Peyer's patch (tissue), 4 donors: ENCODE measurements at regions not wholly inside any gene's neighbourhood (a gene's known extent, or its start where the extent isn't known, plus 50 kb on each side); places are given as distances from the start of the nearest gene placed in this dataset.

ENCODE experiments used
- DNase-seq, 3 donors: peaks; one replicate each; pipeline ENCODE4 v3.0.0-alpha.2; 2017 to 2019
- H3K27ac ChIP-seq, 4 donors: fragments of 200-600 bp; sonication (generic); one replicate each; pipeline ENCODE4 v1.5.1; 2016 to 2019
- H3K27me3 ChIP-seq, 2 donors: fragments of 200-600 bp; sonication (generic); one replicate each; pipeline ENCODE4 v1.5.1; 2019
- H3K36me3 ChIP-seq, 3 donors: fragments of 200-600 bp; sonication (generic); one replicate each; pipeline ENCODE4 v1.5.1; 2016 to 2019
- H3K4me1 ChIP-seq, 4 donors: fragments of 200-600 bp; sonication (generic); one replicate each; pipeline ENCODE4 v1.5.1; 2016 to 2019
- H3K4me3 ChIP-seq, 4 donors: fragments of 200-600 bp; sonication (generic); 1 replicate in 3 of 4; 2 replicates in 1 of 4; pipeline ENCODE4 v1.5.1; 2016 to 2019; ENCODE audit warnings: mild to moderate bottlenecking in 1 of 4
- H3K9me3 ChIP-seq, 4 donors: fragments of 200-600 bp; sonication (generic); one replicate each; pipeline ENCODE4 v1.5.1; 2016 to 2019; ENCODE audit warnings: mild to moderate bottlenecking in 1 of 4
- CTCF ChIP-seq, 6 experiments: fragments of 450-650 bp in 4 of 6; fragments of 200-600 bp in 2 of 6; sonication (generic) in 1 of 6; IDR thresholded peaks; one replicate each; pipeline ENCODE4 v1.5.1; 2017 to 2019; ENCODE audit warnings: antibody characterized with exemption in 6 of 6, mild to moderate bottlenecking in 3 of 6, moderate library complexity in 1 of 6
- POLR2A ChIP-seq, 2 donors: fragments of 450-650 bp; IDR thresholded peaks; one replicate each; pipeline ENCODE4 v1.5.1; 2017; ENCODE audit warnings: antibody characterized with exemption in 2 of 2, mild to moderate bottlenecking in 2 of 2, moderate library complexity in 2 of 2

GRCh38 chr6:85183841-85184240, 266.0 kb upstream of the NT5E start:
- no peaks in the 10 kb centered on the region for H3K4me1 ChIP-seq
- H3K9me3 ChIP-seq, result no peaks in the 10 kb centered on the region
- H3K27ac ChIP-seq, result no peak overlapping the region
- TF ChIP-seq POLR2A (IDR thresholded peaks at IDR 0.05) (no peak), CTCF (IDR thresholded peaks at IDR 0.05) (no peak)
- H3K4me3 ChIP-seq, result no peak overlapping the region
- DNase-seq, result no peak
- H3K27me3 ChIP-seq, result no peaks in the 10 kb centered on the region
- no peaks in the 10 kb centered on the region for H3K36me3 ChIP-seq

- DNase-seq, result no peak
- Histone ChIP-seq H3K36me3 (no peaks in the 10 kb centered on the region), H3K27me3 (no peaks in the 10 kb centered on the region), H3K27ac (no peak overlapping the region), H3K4me3 (no peak overlapping the region), H3K9me3 (no peaks in the 10 kb centered on the region), H3K4me1 (no peaks in the 10 kb centered on the region)
- TF ChIP-seq POLR2A (IDR thresholded peaks at IDR 0.05), result no peak
- no peak for TF ChIP-seq CTCF (IDR thresholded peaks at IDR 0.05)
These were observed 277.2 kb upstream of the NT5E start for GRCh38 chr6:85172705-85173104.

- TF ChIP-seq POLR2A (IDR thresholded peaks at IDR 0.05) (no peak), CTCF (IDR thresholded peaks at IDR 0.05) (no peak)
- no peak for DNase-seq
These were observed 277.7 kb upstream of the NT5E start for GRCh38 chr6:85172161-85172560.

GRCh38 chr6:85169189-85169588, 280.7 kb upstream of the NT5E start:
- no peak overlapping the region for H3K27ac ChIP-seq
- TF ChIP-seq POLR2A (IDR thresholded peaks at IDR 0.05) (no peak), CTCF (IDR thresholded peaks at IDR 0.05) (no peak)

More at GRCh38 chr6:85172161-85172560, 277.7 kb upstream of the NT5E start:
- Histone ChIP-seq H3K4me3 (no peak overlapping the region), H3K36me3 (no peaks in the 10 kb centered on the region), H3K27me3 (no peaks in the 10 kb centered on the region), H3K4me1 (no peaks in the 10 kb centered on the region), H3K27ac (no peak overlapping the region), H3K9me3 (no peaks in the 10 kb centered on the region)

GRCh38 chr6:85168146-85168545, 281.7 kb upstream of the NT5E start:
- no peak for TF ChIP-seq CTCF (IDR thresholded peaks at IDR 0.05)
- TF ChIP-seq POLR2A (IDR thresholded peaks at IDR 0.05), result no peak
- no peak for DNase-seq
- Histone ChIP-seq H3K4me3 (no peak overlapping the region), H3K27ac (no peak overlapping the region), H3K4me1 (no peaks in the 10 kb centered on the region), H3K27me3 (no peaks in the 10 kb centered on the region), H3K9me3 (no peaks in the 10 kb centered on the region), H3K36me3 (no peaks in the 10 kb centered on the region)

More at GRCh38 chr6:85169189-85169588, 280.7 kb upstream of the NT5E start:
- Histone ChIP-seq H3K36me3 (no peaks in the 10 kb centered on the region), H3K9me3 (no peaks in the 10 kb centered on the region), H3K4me1 (no peaks in the 10 kb centered on the region), H3K4me3 (no peak overlapping the region), H3K27me3 (no peaks in the 10 kb centered on the region)
- DNase-seq, result no peak

GRCh38 chr6:85166114-85166741, 283.7 kb upstream of the NT5E start:
- Histone ChIP-seq H3K36me3 (no peaks in the 10 kb centered on the region), H3K27ac (no peak overlapping the region), H3K9me3 (no peaks in the 10 kb centered on the region), H3K4me1 (no peaks in the 10 kb centered on the region), H3K27me3 (no peaks in the 10 kb centered on the region), H3K4me3 (no peak overlapping the region)
- TF ChIP-seq POLR2A (IDR thresholded peaks at IDR 0.05) (no peak), CTCF (IDR thresholded peaks at IDR 0.05) (no peak)
- DNase-seq, result no peak
